ENCODE measurements at regions not wholly inside any gene's neighbourhood (a gene's known extent, or its start where the extent isn't known, plus 50 kb on each side); places are given as distances from the start of the nearest gene placed in this dataset.
"Not testable (repeated sequence)": the region's sequence is repeated elsewhere in the genome, so short reads cannot be mapped to it uniquely, and the experiment has no call there.

- Mint-ChIP-seq H3K36me3 (ENCODE audit: low read depth) (peaks cover 4% of the 10 kb centered on the region), H3K4me1 (peaks cover 17% of the 10 kb centered on the region), H3K9me3 (peaks cover 23% of the 10 kb centered on the region), H3K27ac (peak overlapping the region; percentile 34), H3K4me3 (peak overlapping the region; percentile 78), H3K27me3 (peaks cover 20% of the 10 kb centered on the region)
- DNase-seq (peak; percentile 67), ATAC-seq (peak; percentile 66)
Measured at GRCh38 chr9:63817622-63818518, 1467.1 kb downstream of the FOXD4L5 start.

GRCh38 chr9:63816751-63817621 is 1468.0 kb downstream of the FOXD4L5 start:
- peaks cover 20% of the 10 kb centered on the region for H3K27me3 Mint-ChIP-seq
- H3K9me3 Mint-ChIP-seq = peaks cover 20% of the 10 kb centered on the region
- H3K27ac Mint-ChIP-seq = peak overlapping the region; percentile 34
- peak; percentile 76 for DNase-seq
- peaks cover 4% of the 10 kb centered on the region for H3K36me3 Mint-ChIP-seq (ENCODE audit: low read depth)
- ATAC-seq = peak; percentile 67
- peak overlapping the region; percentile 78 for H3K4me3 Mint-ChIP-seq
- H3K4me1 Mint-ChIP-seq = peaks cover 17% of the 10 kb centered on the region

GRCh38 chr9:63814970-63815669 is 1469.9 kb downstream of the FOXD4L5 start:
- not testable (repeated sequence) for ATAC-seq; H3K36me3 Mint-ChIP-seq (ENCODE audit: low read depth); H3K27ac Mint-ChIP-seq; H3K4me3 Mint-ChIP-seq; DNase-seq
- Mint-ChIP-seq H3K9me3 (peaks cover 16% of the 10 kb centered on the region), H3K27me3 (peaks cover 20% of the 10 kb centered on the region), H3K4me1 (peaks cover 17% of the 10 kb centered on the region)

- not testable (repeated sequence) for ATAC-seq; H3K27ac Mint-ChIP-seq; H3K36me3 Mint-ChIP-seq (ENCODE audit: low read depth); DNase-seq; H3K4me3 Mint-ChIP-seq
- Mint-ChIP-seq H3K9me3 (peaks cover 16% of the 10 kb centered on the region), H3K27me3 (peaks cover 20% of the 10 kb centered on the region), H3K4me1 (peaks cover 17% of the 10 kb centered on the region)
Measured at GRCh38 chr9:63813391-63814021, 1471.5 kb downstream of the FOXD4L5 start.

GRCh38 chr9:63812822-63813221 is 1472.2 kb downstream of the FOXD4L5 start:
- peaks cover 18% of the 10 kb centered on the region for H3K9me3 Mint-ChIP-seq
- ATAC-seq = peak; percentile 77
- peaks cover 15% of the 10 kb centered on the region for H3K27me3 Mint-ChIP-seq
- not testable (repeated sequence) for DNase-seq; H3K4me3 Mint-ChIP-seq; H3K27ac Mint-ChIP-seq; H3K36me3 Mint-ChIP-seq (ENCODE audit: low read depth)
- peaks cover 13% of the 10 kb centered on the region for H3K4me1 Mint-ChIP-seq

GRCh38 chr9:63804205-63804604 is 1480.8 kb downstream of the FOXD4L5 start:
- H3K27ac Mint-ChIP-seq; H3K36me3 Mint-ChIP-seq (ENCODE audit: low read depth); DNase-seq; ATAC-seq; H3K4me3 Mint-ChIP-seq; H3K4me1 Mint-ChIP-seq; H3K27me3 Mint-ChIP-seq; H3K9me3 Mint-ChIP-seq: not testable (repeated sequence)

- not testable (repeated sequence) for ATAC-seq; H3K27ac Mint-ChIP-seq; H3K4me1 Mint-ChIP-seq; DNase-seq; H3K4me3 Mint-ChIP-seq; H3K36me3 Mint-ChIP-seq (ENCODE audit: low read depth); H3K27me3 Mint-ChIP-seq
- H3K9me3 Mint-ChIP-seq = peaks cover 16% of the 10 kb centered on the region
Measured at GRCh38 chr9:63794081-63794685, 1490.8 kb downstream of the FOXD4L5 start.

- H3K27ac Mint-ChIP-seq; H3K36me3 Mint-ChIP-seq (ENCODE audit: low read depth); DNase-seq; H3K4me1 Mint-ChIP-seq; H3K4me3 Mint-ChIP-seq; H3K27me3 Mint-ChIP-seq; ATAC-seq: not testable (repeated sequence)
- peaks cover 27% of the 10 kb centered on the region for H3K9me3 Mint-ChIP-seq
Measured at GRCh38 chr9:63787454-63787853, 1497.6 kb downstream of the FOXD4L5 start.

- H3K36me3 Mint-ChIP-seq (ENCODE audit: low read depth); DNase-seq; H3K4me3 Mint-ChIP-seq; H3K27me3 Mint-ChIP-seq; H3K4me1 Mint-ChIP-seq; H3K27ac Mint-ChIP-seq; ATAC-seq: not testable (repeated sequence)
- peaks cover 20% of the 10 kb centered on the region for H3K9me3 Mint-ChIP-seq
Measured at GRCh38 chr9:63785059-63785458, 1500.0 kb downstream of the FOXD4L5 start.

GRCh38 chr9:63784421-63784820 is 1500.6 kb downstream of the FOXD4L5 start:
- H3K9me3 Mint-ChIP-seq = peaks cover 13% of the 10 kb centered on the region
- not testable (repeated sequence) for ATAC-seq; H3K4me3 Mint-ChIP-seq; DNase-seq; H3K27ac Mint-ChIP-seq; H3K36me3 Mint-ChIP-seq (ENCODE audit: low read depth); H3K27me3 Mint-ChIP-seq; H3K4me1 Mint-ChIP-seq

GRCh38 chr9:63781817-63782439 is 1503.1 kb downstream of the FOXD4L5 start:
- not testable (repeated sequence) for H3K27ac Mint-ChIP-seq; H3K9me3 Mint-ChIP-seq; H3K4me1 Mint-ChIP-seq; DNase-seq; ATAC-seq; H3K36me3 Mint-ChIP-seq (ENCODE audit: low read depth); H3K27me3 Mint-ChIP-seq; H3K4me3 Mint-ChIP-seq

- DNase-seq = not testable (repeated sequence)
Measured at GRCh38 chr9:63781390-63781789, 1503.6 kb downstream of the FOXD4L5 start.

GRCh38 chr9:63776220-63776619 is 1508.8 kb downstream of the FOXD4L5 start:
- not testable (repeated sequence) for ATAC-seq; DNase-seq; H3K27ac Mint-ChIP-seq; H3K36me3 Mint-ChIP-seq (ENCODE audit: low read depth); H3K4me3 Mint-ChIP-seq; H3K27me3 Mint-ChIP-seq; H3K9me3 Mint-ChIP-seq; H3K4me1 Mint-ChIP-seq

More at GRCh38 chr9:63781390-63781789, 1503.6 kb downstream of the FOXD4L5 start:
- not testable (repeated sequence) for H3K36me3 Mint-ChIP-seq (ENCODE audit: low read depth); H3K27ac Mint-ChIP-seq; H3K4me3 Mint-ChIP-seq; H3K9me3 Mint-ChIP-seq; H3K27me3 Mint-ChIP-seq; H3K4me1 Mint-ChIP-seq
- ATAC-seq = peak; percentile 86
